Calu3 (cell line): ENCODE measurements at regions not wholly inside any gene's neighbourhood (a gene's known extent, or its start where the extent isn't known, plus 50 kb on each side); places are given as distances from the start of the nearest gene placed in this dataset.

ENCODE experiments used
- BruUV-seq: library from RNA; stranded (reverse); fragments of 400-500 nt; replicated peaks from 2 replicates; lab custom pipeline; 2021; lab: Mats Ljungman, UMichigan
- CTCF ChIA-PET: fragments of 300-600 bp; sonication (Branson Sonifier 250); formaldehyde crosslinking; loops from one replicate; lab custom pipeline; 2022; ENCODE audit warnings: antibody characterized with exemption; lab: Charles Lee
- DNase-seq: peaks from one replicate; pipeline ENCODE4 v3.0.0; 2022
- H3K27ac Mint-ChIP-seq: one replicate; pipeline ENCODE4 v1.8.0; 2022; ENCODE audit warnings: mixed read lengths; ENCODE audit not compliant: unreplicated experiment
- H3K27me3 Mint-ChIP-seq: one replicate; pipeline ENCODE4 v1.8.0; 2022; ENCODE audit warnings: mixed read lengths; ENCODE audit not compliant: unreplicated experiment
- H3K36me3 Mint-ChIP-seq: one replicate; pipeline ENCODE4 v1.8.0; 2022; ENCODE audit warnings: mild to moderate bottlenecking, moderate library complexity, mixed read lengths; ENCODE audit not compliant: insufficient read depth, unreplicated experiment
- H3K4me1 Mint-ChIP-seq: one replicate; pipeline ENCODE4 v1.8.0; 2022; ENCODE audit warnings: mild to moderate bottlenecking, low read depth, mixed read lengths; ENCODE audit not compliant: unreplicated experiment
- H3K4me3 Mint-ChIP-seq: one replicate; pipeline ENCODE4 v1.8.0; 2022; ENCODE audit warnings: mild to moderate bottlenecking, low read depth, moderate library complexity, mixed read lengths; ENCODE audit not compliant: unreplicated experiment
- H3K9me3 Mint-ChIP-seq: one replicate; pipeline ENCODE4 v1.8.0; 2022; ENCODE audit warnings: low read depth, mixed read lengths; ENCODE audit not compliant: unreplicated experiment
- CTCF ChIP-seq: fragments of 200-600 bp; IDR thresholded peaks from one replicate; pipeline ENCODE4 v1.8.0; 2022; ENCODE audit warnings: antibody characterized with exemption; ENCODE audit not compliant: unreplicated experiment
- intact Hi-C: fragments of 100-400 bp; cut with micrococcal nuclease; formaldehyde crosslinking; loops from one replicate; pipeline ENCODE4 v1.10.0; 2022; ENCODE audit not compliant: unreplicated experiment

GRCh38 chr5:111645303-111645838 is 111.6 kb downstream of the NREP start:
- H3K4me1 Mint-ChIP-seq: no peaks in the 10 kb centered on the region
- BruUV-seq: no TSS peak
- no peak for DNase-seq
- H3K4me3 Mint-ChIP-seq: no peak overlapping the region
- no peak for TF ChIP-seq CTCF
- H3K9me3 Mint-ChIP-seq: peaks cover 2% of the 10 kb centered on the region
- intact Hi-C loops: no loop called here
- H3K27ac Mint-ChIP-seq: no peak overlapping the region
- CTCF ChIA-PET: no interaction called here
- H3K36me3 Mint-ChIP-seq: no peaks in the 10 kb centered on the region
- peaks cover 16% of the 10 kb centered on the region for H3K27me3 Mint-ChIP-seq

GRCh38 chr5:111643499-111643898 is 113.5 kb downstream of the NREP start:
- Mint-ChIP-seq H3K27me3 (peaks cover 16% of the 10 kb centered on the region), H3K4me1 (no peaks in the 10 kb centered on the region), H3K4me3 (no peak overlapping the region), H3K36me3 (no peaks in the 10 kb centered on the region), H3K27ac (no peak overlapping the region), H3K9me3 (peaks cover 5% of the 10 kb centered on the region)
- CTCF ChIA-PET: no interaction called here
- no TSS peak for BruUV-seq
- no peak for TF ChIP-seq CTCF
- no peak for DNase-seq
- intact Hi-C loops: no loop called here

- BruUV-seq: no TSS peak
- intact Hi-C loops: no loop called here
These were observed 115.3 kb downstream of the NREP start for GRCh38 chr5:111641533-111642233.

GRCh38 chr5:111639912-111640311 is 117.1 kb downstream of the NREP start:
- Mint-ChIP-seq H3K36me3 (no peaks in the 10 kb centered on the region), H3K4me3 (no peak overlapping the region), H3K9me3 (peaks cover 9% of the 10 kb centered on the region), H3K27ac (no peak overlapping the region), H3K4me1 (no peaks in the 10 kb centered on the region), H3K27me3 (peaks cover 9% of the 10 kb centered on the region)
- CTCF ChIA-PET: no interaction called here
- no peak for DNase-seq
- BruUV-seq: no TSS peak
- intact Hi-C loops: no loop called here
- no peak for TF ChIP-seq CTCF

More at GRCh38 chr5:111641533-111642233, 115.3 kb downstream of the NREP start:
- Mint-ChIP-seq H3K27me3 (peaks cover 16% of the 10 kb centered on the region), H3K4me1 (no peaks in the 10 kb centered on the region), H3K27ac (no peak overlapping the region), H3K9me3 (peaks cover 9% of the 10 kb centered on the region), H3K36me3 (no peaks in the 10 kb centered on the region), H3K4me3 (no peak overlapping the region)
- CTCF ChIA-PET: interaction anchor here (0.6 kb wide), 1 partner anchor 110 kb away, joined by 3 read pairs; no protein-coding TSS in a partner anchor
- DNase-seq: no peak
- no peak for TF ChIP-seq CTCF
